Stimulated activated CD4-positive, alpha-beta T cell treated with anti-CD3 and anti-CD28 coated beads, TNF-alpha, amount 100 ng/mL, for 48 hours (primary cell): ENCODE measurements at regions not wholly inside any gene's neighbourhood (a gene's known extent, or its start where the extent isn't known, plus 50 kb on each side); places are given as distances from the start of the nearest gene placed in this dataset.

Source experiments
- DNase-seq, 3 donors: peaks; one replicate each; pipeline ENCODE4 v3.0.0-alpha.2; 2020; ENCODE audit warnings: low read depth in 3 of 3

- DNase-seq = no peak
Observed at GRCh38 chr5:167217097-167217743, 1074.2 kb upstream of the WWC1 start.

GRCh38 chr5:167219298-167219697, 1072.1 kb upstream of the WWC1 start:
- DNase-seq = no peak

GRCh38 chr5:167226386-167226785, 1065.1 kb upstream of the WWC1 start:
- no peak for DNase-seq

GRCh38 chr5:167228134-167228533, 1063.3 kb upstream of the WWC1 start:
- DNase-seq = no peak

- no peak for DNase-seq
Observed at GRCh38 chr5:167229751-167230150, 1061.7 kb upstream of the WWC1 start.

- DNase-seq = no peak
Observed at GRCh38 chr5:167230414-167230813, 1061.0 kb upstream of the WWC1 start.

GRCh38 chr5:167232675-167233311, 1058.7 kb upstream of the WWC1 start:
- no peak for DNase-seq

- DNase-seq = no peak
Observed at GRCh38 chr5:167233507-167234220, 1057.8 kb upstream of the WWC1 start.

GRCh38 chr5:167241436-167242067, 1049.9 kb upstream of the WWC1 start:
- no peak for DNase-seq

GRCh38 chr5:167242701-167243100, 1048.7 kb upstream of the WWC1 start:
- no peak for DNase-seq

- no peak for DNase-seq
Observed at GRCh38 chr5:167243463-167243862, 1048.0 kb upstream of the WWC1 start.

- no peak for DNase-seq
Observed at GRCh38 chr5:167244583-167244982, 1046.9 kb upstream of the WWC1 start.

- DNase-seq = no peak
Observed at GRCh38 chr5:167245868-167246267, 1045.6 kb upstream of the WWC1 start.

- no peak for DNase-seq
Observed at GRCh38 chr5:167247816-167248215, 1043.6 kb upstream of the WWC1 start.

GRCh38 chr5:167248257-167248656, 1043.2 kb upstream of the WWC1 start:
- no peak for DNase-seq

- DNase-seq = no peak
Observed at GRCh38 chr5:167250996-167251395, 1040.4 kb upstream of the WWC1 start.

GRCh38 chr5:167254132-167254531, 1037.3 kb upstream of the WWC1 start:
- no peak for DNase-seq

GRCh38 chr5:167255926-167256325, 1035.5 kb upstream of the WWC1 start:
- DNase-seq = no peak

- no peak for DNase-seq
Observed at GRCh38 chr5:167259806-167260205, 1031.6 kb upstream of the WWC1 start.

- no peak for DNase-seq
Observed at GRCh38 chr5:167261309-167262100, 1029.9 kb upstream of the WWC1 start.

- no peak for DNase-seq
Observed at GRCh38 chr5:167263185-167263584, 1028.3 kb upstream of the WWC1 start.

- DNase-seq = no peak
Observed at GRCh38 chr5:167264348-167264747, 1027.1 kb upstream of the WWC1 start.
